PC-3 (cell line): ENCODE measurements at regions not wholly inside any gene's neighbourhood (a gene's known extent, or its start where the extent isn't known, plus 50 kb on each side); places are given as distances from the start of the nearest gene placed in this dataset.

Experiments used
- ATAC-seq: fragments of 200-7000 bp; cut with Tn5 transposase; 2 replicates; pipeline ENCODE4 v1.9.1; 2020; ENCODE audit warnings: mild to moderate bottlenecking, moderate library complexity
- BruUV-seq: library from RNA; stranded (reverse); fragments of 400-500 nt; replicated peaks from 2 replicates; lab custom pipeline; 2021; lab: Mats Ljungman, UMichigan
- CTCF ChIA-PET: fragments of 300-600 bp; sonication (Branson Sonifier 250); formaldehyde crosslinking; loops from one replicate; lab custom pipeline; 2022; ENCODE audit warnings: antibody characterized with exemption; lab: Charles Lee
- POLR2A ChIA-PET: fragments of 300-600 bp; sonication (Branson Sonifier 250); formaldehyde crosslinking; loops from one replicate; lab custom pipeline; 2022; ENCODE audit warnings: antibody characterized with exemption; ENCODE audit not compliant: unreplicated experiment; lab: Charles Lee
- DNase-seq: peaks from one replicate; pipeline ENCODE4 v3.0.0-alpha.2; 2015
- H2AFZ ChIP-seq: fragments of 300-600 bp; sonication (generic); 2 replicates; pipeline ENCODE4 v1.6.0; 2016; ENCODE audit warnings: antibody characterized with exemption, low read length
- H3F3A ChIP-seq: fragments of 300-600 bp; sonication (generic); one replicate; pipeline ENCODE4 v1.6.0; 2017; ENCODE audit warnings: antibody characterized with exemption, low read length, control low read depth, mild to moderate bottlenecking; ENCODE audit not compliant: unreplicated experiment
- H3K27ac ChIP-seq: fragments of 300-600 bp; sonication (generic); 2 replicates; pipeline ENCODE4 v1.5.1; 2016; ENCODE audit warnings: mild to moderate bottlenecking, low read length
- H3K27me3 ChIP-seq: fragments of 300-600 bp; sonication (generic); 2 replicates; pipeline ENCODE4 v1.6.1; 2016; ENCODE audit warnings: low read length, mixed read lengths
- H3K36me3 ChIP-seq: fragments of 300-600 bp; sonication (generic); 2 replicates; pipeline ENCODE4 v1.6.1; 2016; ENCODE audit warnings: low read depth, mixed run types, low read length, mixed read lengths
- H3K4me1 ChIP-seq: fragments of 300-600 bp; sonication (generic); 2 replicates; pipeline ENCODE4 v1.5.1; 2016; ENCODE audit warnings: low read length; ENCODE audit not compliant: insufficient read depth
- H3K4me2 ChIP-seq: fragments of 300-600 bp; sonication (generic); 2 replicates; pipeline ENCODE4 v1.6.0; 2016; ENCODE audit warnings: low read length
- H3K4me3 ChIP-seq: fragments of 300-600 bp; sonication (generic); 2 replicates; pipeline ENCODE4 v1.5.1; 2016; ENCODE audit warnings: mild to moderate bottlenecking, low read length, mixed read lengths
- H3K79me2 ChIP-seq: fragments of 300-600 bp; sonication (generic); 2 replicates; pipeline ENCODE4 v1.6.1; 2017; ENCODE audit warnings: low read length, mixed read lengths
- H3K9ac ChIP-seq: fragments of 300-600 bp; sonication (generic); 2 replicates; pipeline ENCODE4 v1.6.0; 2016; ENCODE audit warnings: mild to moderate bottlenecking, low read length
- H3K9me2 ChIP-seq: fragments of 300-600 bp; sonication (generic); replicated peaks from 2 replicates; pipeline ENCODE4 v1.6.1; 2016; ENCODE audit warnings: mixed run types, low read length, mixed read lengths
- H3K9me3 ChIP-seq: fragments of 300-600 bp; sonication (generic); 2 replicates; pipeline ENCODE4 v1.6.1; 2016; ENCODE audit warnings: low read length, mixed read lengths
- H4K20me1 ChIP-seq: fragments of 300-600 bp; sonication (generic); 2 replicates; pipeline ENCODE4 v1.6.1; 2016; ENCODE audit warnings: low read length, mixed read lengths
- EZH2 ChIP-seq: fragments of 300-600 bp; sonication (generic); IDR thresholded peaks from one replicate; pipeline ENCODE4 v1.6.1; 2017; ENCODE audit warnings: antibody characterized with exemption, mild to moderate bottlenecking, low read length; ENCODE audit not compliant: unreplicated experiment
- EZH2phosphoT487 ChIP-seq: fragments of 300-600 bp; sonication (generic); IDR thresholded peaks from 2 replicates; pipeline ENCODE4 v1.6.1; 2018; ENCODE audit warnings: mild to moderate bottlenecking, antibody characterized with exemption, low read length, borderline replicate concordance
- intact Hi-C: fragments of 100-400 bp; cut with micrococcal nuclease; formaldehyde crosslinking; loops from 2 replicates; pipeline ENCODE4 v1.9.0; 2023
- TF ChIP-seq, protein P1 (sequence below): fragments of 300-600 bp; sonication (generic); conservative IDR thresholded peaks from 2 replicates; pipeline ENCODE4 v1.5.1; 2017; ENCODE audit warnings: antibody characterized with exemption, low read depth, mild to moderate bottlenecking, low read length

DNA sequence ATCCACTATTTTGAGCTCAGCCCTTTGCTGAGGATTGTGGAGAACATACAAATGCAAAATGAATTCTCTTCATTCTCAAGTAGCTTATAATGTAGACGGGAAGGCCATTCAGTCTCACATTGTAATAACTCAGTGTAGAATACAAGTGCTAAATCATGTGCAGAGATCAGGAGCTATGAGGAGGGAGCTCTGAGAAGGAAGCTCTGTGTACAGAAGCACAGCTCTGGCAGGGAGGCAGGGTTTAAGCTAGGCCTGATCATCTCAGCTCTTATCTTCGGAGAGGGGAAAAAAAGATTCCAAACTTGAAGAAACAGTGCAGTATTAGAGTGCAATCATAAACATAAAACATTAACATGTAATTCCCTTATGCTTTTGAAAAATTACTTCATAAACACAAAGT, 291.1 kb upstream of the SKOR2 start:
- DNase-seq (no peak), ATAC-seq (no peak)
- Histone ChIP-seq H3K4me1 (no peaks in the 10 kb centered on the region), H3K4me2 (no peak overlapping the region), H3K36me3 (no peaks in the 10 kb centered on the region), H3K27me3 (no peaks in the 10 kb centered on the region), H2AFZ (no peak overlapping the region), H3K9ac (no peak overlapping the region), H3F3A (no peaks in the 10 kb centered on the region), H3K9me2 (no peaks in the 10 kb centered on the region), H3K27ac (no peak overlapping the region), H3K9me3 (no peaks in the 10 kb centered on the region), H3K79me2 (no peaks in the 10 kb centered on the region), H4K20me1 (no peaks in the 10 kb centered on the region), H3K4me3 (no peak overlapping the region)
- no TSS peak for BruUV-seq
- intact Hi-C loops, result no loop called here
- TF ChIP-seq, protein P1, sequence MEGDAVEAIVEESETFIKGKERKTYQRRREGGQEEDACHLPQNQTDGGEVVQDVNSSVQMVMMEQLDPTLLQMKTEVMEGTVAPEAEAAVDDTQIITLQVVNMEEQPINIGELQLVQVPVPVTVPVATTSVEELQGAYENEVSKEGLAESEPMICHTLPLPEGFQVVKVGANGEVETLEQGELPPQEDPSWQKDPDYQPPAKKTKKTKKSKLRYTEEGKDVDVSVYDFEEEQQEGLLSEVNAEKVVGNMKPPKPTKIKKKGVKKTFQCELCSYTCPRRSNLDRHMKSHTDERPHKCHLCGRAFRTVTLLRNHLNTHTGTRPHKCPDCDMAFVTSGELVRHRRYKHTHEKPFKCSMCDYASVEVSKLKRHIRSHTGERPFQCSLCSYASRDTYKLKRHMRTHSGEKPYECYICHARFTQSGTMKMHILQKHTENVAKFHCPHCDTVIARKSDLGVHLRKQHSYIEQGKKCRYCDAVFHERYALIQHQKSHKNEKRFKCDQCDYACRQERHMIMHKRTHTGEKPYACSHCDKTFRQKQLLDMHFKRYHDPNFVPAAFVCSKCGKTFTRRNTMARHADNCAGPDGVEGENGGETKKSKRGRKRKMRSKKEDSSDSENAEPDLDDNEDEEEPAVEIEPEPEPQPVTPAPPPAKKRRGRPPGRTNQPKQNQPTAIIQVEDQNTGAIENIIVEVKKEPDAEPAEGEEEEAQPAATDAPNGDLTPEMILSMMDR, result no peak
- TF ChIP-seq EZH2, result no peak
- no peak for TF ChIP-seq EZH2phosphoT487
- ChIA-PET CTCF (no interaction called here), POLR2A (no interaction called here)

DNA sequence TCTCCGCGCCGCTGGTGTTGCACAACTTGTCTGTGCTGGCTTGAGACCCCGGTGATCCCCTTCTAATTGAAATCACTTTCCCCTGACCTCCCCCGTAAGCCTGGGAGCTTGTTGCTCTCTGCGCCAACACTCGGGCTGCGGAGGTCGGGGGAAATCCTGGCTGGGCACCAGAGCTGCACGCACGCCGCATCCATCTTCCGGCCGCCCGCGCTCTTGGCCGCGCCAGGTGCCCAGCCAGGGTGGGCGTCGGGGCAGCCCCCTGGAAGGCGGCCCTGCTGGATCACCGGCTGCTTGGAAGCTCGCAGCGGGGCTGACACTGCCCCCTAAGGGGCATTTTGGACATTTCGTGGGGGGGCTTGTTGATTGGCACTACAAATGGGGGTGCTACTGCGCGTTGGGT, 280.3 kb upstream of the SKOR2 start:
- Histone ChIP-seq H3K9me2 (no peaks in the 10 kb centered on the region), H3K4me2 (no peak overlapping the region), H3F3A (no peaks in the 10 kb centered on the region), H3K27me3 (no peaks in the 10 kb centered on the region), H4K20me1 (no peaks in the 10 kb centered on the region), H3K36me3 (no peaks in the 10 kb centered on the region), H2AFZ (no peak overlapping the region), H3K27ac (no peak overlapping the region), H3K79me2 (no peaks in the 10 kb centered on the region), H3K4me1 (no peaks in the 10 kb centered on the region), H3K9ac (no peak overlapping the region), H3K9me3 (no peaks in the 10 kb centered on the region), H3K4me3 (no peak overlapping the region)
- no TSS peak for BruUV-seq
- no peak for TF ChIP-seq EZH2phosphoT487
- TF ChIP-seq EZH2, result no peak
- TF ChIP-seq, protein P1, result no peak
- no peak for DNase-seq
- no peak for ATAC-seq
- ChIA-PET CTCF (no interaction called here), POLR2A (no interaction called here)
- intact Hi-C loops, result no loop called here

DNA sequence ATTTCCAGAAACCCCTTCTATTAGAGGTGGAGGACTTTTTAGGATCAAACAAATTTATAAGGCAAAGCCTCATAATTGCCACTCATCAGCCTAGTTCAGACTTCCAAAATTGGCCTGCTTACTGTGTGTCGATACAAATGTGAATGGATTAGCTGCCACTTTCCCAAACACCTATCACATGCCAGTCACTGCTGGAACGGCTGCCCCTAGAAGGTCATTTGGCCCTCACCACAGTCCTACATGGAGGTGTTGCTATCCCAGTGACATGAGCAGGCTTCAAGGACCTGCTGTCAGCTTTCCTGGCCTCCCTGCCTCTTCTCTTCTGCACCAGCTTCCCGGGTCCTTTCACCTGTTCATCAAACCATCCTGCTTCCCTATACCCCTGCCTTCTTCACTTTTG, 279.2 kb upstream of the SKOR2 start:
- intact Hi-C loops, result no loop called here
- H3F3A ChIP-seq, result no peaks in the 10 kb centered on the region
- ChIA-PET CTCF (no interaction called here), POLR2A (no interaction called here)
- DNase-seq (no peak), ATAC-seq (no peak)
- no peak overlapping the region for H3K4me3 ChIP-seq
- H3K9ac ChIP-seq, result no peak overlapping the region
- no peaks in the 10 kb centered on the region for H4K20me1 ChIP-seq
- BruUV-seq, result no TSS peak
- no peak overlapping the region for H3K27ac ChIP-seq
- H3K9me2 ChIP-seq, result no peaks in the 10 kb centered on the region
- no peaks in the 10 kb centered on the region for H3K27me3 ChIP-seq
- H3K79me2 ChIP-seq, result no peaks in the 10 kb centered on the region
- H3K36me3 ChIP-seq, result no peaks in the 10 kb centered on the region
- no peak overlapping the region for H3K4me2 ChIP-seq
- no peaks in the 10 kb centered on the region for H3K9me3 ChIP-seq
- TF ChIP-seq EZH2phosphoT487 (no peak), EZH2 (no peak)
- TF ChIP-seq, protein P1, result no peak
- H3K4me1 ChIP-seq, result no peaks in the 10 kb centered on the region
- H2AFZ ChIP-seq, result no peak overlapping the region
